NCI-H2107 (cell line): ENCODE measurements at regions not wholly inside any gene's neighbourhood (a gene's known extent, or its start where the extent isn't known, plus 50 kb on each side); places are given as distances from the start of the nearest gene placed in this dataset.

ENCODE experiments used
- DNase-seq: peaks from one replicate; lab custom pipeline; 2025; lab: John Stamatoyannopoulos, UW

DNA sequence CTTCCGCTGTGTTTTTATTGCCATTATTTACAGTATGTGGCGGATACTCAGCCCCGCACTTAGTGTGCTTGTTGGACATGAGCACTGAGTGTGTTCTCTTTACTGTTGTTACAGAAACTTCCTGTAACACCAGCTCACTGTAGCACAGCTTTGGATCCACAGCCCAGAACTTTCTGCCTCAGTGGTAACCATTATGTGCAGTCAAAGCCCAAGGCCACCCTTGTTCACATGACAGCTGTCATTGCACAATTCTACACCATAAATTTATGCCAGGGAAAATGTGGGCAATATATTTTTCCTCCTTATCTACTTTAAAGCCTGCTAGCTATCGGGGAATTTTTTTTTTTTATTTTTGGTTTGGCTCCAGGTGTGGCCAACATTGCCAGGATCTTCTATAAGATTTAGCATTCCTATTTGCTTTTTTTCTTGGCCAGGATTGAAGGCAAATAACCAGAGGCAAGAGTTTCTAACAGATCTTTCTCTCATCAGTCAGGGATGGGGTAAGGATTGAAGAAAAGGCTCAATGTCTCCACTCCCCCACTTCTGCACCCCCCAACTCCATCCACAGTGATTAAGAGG, 176.0 kb upstream of the PELI2 start:
- no peak for DNase-seq

DNA sequence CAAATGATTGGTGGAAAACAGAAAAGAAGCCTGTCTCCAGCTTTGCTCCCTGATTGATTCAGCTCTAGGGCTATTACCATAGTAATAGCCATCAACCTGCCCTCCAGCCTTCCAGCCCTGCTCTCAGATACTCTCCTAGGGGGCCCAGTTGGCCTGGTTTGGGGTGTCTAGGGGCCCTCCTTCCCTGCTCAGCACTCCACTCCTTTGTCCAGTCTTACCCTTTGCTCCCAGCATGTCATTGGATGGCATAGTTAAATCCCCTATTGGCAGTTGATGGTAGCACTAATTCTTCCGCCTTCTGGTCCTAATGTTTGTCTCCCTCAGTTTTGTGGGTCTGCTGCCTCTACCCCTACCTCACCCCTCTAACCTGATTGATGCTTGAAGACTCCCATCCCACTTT, 175.4 kb upstream of the PELI2 start:
- no peak for DNase-seq

DNA sequence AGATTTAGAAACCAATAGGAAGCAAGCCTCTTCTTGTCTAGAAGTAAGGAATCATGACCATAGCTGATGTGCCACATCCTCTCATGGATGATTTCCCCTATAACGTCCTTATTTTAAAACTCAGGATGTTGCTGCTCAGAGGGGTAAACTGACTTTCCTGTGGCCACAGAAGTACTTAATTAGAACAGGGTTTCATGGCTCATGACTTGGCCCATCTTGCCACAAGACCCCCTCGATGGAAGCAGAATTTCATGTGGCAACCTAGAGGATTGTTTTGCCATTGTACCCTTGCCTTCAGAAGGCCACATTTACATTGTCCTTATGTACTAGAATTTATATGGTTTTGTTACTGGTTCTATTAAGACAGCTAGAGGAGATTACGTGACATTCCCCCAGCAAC, 173.5 kb upstream of the PELI2 start:
- no peak for DNase-seq

DNA sequence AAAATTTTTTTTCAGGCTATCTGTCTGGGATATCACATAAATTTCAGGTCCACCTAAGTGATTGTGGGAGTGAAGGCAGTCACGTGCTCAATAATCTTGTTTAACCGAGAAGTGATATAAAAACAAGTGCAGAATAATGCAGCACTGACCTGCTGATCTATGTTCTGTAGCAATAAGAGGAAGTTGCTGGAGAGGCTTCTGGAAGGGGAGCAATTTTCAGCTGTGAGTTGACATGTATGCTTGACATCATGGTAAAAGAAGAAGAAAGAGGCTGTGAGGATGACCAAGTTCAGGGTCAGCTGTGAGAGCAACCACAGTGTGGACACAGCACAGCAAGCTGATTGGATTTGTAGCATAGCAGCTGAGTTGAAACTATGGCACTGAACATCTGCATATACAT, 172.0 kb upstream of the PELI2 start:
- no peak for DNase-seq

DNA sequence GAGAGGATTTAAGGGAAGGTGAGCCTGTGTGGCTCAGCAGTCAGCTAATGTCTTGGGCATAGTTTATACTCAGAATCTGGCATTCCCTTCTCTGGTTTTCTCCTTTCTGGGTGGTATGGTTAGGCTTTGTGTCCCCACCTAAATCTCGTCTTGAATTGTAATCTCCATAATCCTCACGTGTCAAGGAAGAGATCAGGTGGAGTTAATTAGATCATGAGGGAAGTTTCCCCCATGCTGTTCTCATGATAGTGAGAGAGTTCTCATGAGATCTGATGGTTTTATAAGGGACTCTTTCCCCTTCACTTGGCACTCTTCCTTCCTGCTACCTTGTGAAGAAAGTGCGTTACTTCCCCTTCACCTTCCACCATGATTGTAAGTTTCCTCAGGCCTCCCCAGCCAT, 169.8 kb upstream of the PELI2 start:
- DNase-seq = no peak

DNA sequence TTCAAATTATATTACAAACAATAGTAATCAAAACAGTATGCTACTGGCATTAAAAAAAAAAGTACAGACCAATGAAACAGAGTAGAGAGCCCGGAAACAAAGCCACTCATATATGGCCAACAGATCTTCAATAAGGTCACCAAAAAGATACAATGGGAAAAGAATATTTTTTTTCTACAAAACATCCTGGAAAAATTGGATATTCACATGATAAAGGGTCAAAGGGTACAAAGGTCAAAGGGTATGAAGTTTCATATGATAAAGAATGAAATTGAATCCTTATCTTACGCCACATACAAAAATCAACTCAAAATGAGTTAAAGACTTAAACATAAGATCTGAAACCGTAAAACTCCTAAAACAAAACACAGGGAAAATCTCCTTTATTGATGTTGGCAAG, 168.5 kb upstream of the PELI2 start:
- no peak for DNase-seq

DNA sequence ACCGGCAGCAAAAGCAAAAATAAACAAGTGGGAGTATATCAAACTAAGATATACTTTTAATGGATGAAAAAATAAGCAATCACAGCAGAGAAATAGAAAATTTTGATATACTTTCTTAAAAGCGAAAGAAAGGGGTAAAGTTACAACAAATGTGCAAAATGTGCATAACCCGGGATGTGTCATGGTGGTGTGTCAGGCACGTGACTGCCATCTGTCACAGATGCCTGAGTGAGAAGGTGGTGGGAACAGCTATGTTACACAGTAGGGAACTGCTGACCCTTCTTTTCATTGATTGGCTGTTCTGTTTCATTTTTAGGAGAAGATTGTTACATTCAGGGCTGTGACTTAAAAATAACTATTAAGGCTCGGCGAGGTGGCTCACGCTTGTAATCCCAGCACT, 168.1 kb upstream of the PELI2 start:
- DNase-seq = no peak

DNA sequence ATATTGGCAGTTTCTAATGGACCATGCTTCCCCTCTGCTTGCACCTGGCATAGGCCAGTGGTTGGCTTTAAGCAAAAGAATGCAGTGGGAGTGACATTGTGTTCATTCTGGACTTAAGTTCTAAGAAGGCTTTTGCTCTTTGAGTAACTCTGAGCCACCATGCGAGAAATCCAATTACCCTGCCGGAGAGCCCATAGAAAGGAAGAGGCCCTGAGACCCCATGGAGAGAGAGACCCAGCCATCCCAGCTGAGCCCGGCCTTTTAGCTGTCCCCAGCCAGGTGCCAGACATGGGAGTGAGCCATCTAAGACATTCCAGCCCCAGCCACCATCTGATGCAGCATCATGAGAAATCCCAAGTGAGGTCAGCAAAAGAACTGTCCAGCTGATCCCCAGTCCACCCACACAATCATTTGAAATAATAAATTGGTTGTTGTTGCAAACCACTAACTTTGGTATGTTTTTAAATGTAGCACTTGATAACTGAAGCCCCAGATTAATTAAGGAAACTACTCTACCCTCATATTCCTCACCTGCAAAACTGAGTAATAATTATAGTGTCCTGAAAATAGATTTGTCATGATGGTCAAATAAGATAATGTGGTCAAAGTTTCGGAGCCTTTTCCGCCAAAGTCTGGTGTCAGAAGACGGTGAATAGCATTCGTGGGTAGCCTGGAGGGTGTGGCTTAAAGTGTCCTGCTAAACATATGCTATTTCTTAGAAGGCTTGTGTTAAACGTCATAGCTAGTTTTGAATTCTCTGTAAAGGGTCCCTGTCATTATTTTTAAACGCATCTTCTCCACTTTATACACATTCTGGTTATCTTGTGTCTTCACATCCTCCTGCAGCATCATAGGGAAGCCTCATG, 166.6 kb upstream of the PELI2 start:
- no peak for DNase-seq

DNA sequence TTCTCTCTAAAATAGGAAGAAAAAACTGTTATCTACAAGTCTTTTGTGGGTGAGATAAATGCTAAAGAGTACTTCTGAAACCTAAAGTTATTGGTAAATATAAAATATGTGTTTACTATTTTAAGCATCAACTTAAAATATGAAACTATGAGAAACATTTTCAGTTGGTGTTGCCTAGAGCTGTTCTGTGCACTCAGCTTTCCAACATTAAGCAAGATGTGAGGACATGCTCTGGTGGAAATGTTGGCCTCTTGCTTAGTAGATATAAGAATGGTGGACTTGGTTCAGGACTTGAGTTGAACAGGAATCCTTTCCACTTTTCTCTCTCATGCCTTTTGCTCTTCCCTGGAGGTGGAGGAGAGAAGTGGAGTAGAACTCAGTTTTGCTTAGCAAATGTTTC, 164.1 kb upstream of the PELI2 start:
- no peak for DNase-seq

DNA sequence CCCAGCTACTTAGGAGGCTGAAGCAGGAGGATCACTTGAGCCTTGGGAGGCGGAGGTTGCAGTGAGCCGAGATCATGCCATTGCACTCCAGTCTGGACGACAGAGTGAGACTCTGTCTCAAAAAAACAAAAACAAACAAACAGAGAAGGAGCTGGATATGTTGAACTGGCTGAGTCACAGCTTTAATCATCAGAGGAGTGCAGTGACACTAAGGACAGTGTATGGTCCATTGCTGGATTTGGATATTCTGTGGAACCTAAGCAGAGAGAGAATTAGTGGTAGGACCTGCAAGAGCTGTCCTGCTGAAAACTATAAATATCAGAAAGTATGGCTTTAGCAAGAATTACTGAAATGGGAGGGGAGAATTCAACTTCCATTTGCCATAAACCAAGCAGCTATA, 163.0 kb upstream of the PELI2 start:
- no peak for DNase-seq

DNA sequence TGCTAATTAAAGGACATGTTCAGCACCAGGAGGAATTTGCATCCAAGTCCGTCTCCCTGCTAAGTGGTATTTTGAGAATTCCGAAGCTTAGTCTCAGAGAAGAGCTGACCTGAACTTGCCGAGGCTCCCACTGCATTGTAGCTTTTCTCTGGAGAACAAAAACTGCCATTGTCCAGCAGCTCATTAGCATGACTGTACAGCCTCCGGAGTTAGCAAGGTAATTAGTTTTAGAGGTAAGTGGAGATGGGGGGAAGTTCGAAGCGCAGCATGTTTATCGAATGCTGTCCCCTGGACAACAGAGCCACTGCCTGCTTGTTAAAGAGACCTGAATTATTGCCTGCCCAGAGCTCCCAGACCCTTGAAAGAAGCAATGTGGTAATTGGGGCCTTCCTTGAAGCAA, 160.3 kb upstream of the PELI2 start:
- no peak for DNase-seq

DNA sequence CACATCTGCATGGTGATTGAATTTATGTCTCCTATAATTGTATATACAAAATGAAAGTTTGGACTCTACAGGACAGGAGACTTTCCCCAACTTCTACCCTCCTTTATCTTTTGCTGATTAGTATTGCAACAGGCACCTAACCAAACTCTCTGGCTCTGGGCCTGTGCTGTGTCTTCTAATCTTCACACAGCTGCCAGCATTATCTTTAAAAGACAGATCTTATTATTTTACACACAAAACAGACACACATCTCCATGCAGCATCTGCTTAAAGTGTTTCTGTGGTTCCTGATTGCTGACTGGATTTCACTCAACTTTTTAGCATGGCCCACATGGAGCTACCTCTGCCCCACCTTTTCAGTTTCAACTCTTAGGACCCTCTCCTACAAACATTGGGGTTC, 154.9 kb upstream of the PELI2 start:
- DNase-seq = no peak

DNA sequence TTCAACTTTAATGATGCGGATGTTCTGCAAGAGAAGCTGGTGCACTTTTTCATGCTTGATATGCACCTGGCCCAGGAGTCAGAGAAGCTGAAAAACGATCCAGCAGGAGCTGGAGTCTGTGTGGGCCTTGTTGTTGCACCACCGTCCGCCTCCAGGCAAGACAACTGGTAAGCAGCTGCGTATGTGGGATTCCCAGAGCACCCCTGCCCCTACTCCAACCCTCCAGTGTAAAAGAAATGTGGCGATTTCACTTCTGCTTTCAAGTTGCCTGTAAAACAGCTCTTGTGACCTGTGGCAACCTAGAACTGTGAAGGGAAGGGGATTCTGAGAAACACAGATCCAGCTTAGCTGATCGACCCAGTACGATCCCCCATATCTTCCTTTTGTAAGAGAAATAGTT, 154.1 kb upstream of the PELI2 start:
- DNase-seq = no peak

DNA sequence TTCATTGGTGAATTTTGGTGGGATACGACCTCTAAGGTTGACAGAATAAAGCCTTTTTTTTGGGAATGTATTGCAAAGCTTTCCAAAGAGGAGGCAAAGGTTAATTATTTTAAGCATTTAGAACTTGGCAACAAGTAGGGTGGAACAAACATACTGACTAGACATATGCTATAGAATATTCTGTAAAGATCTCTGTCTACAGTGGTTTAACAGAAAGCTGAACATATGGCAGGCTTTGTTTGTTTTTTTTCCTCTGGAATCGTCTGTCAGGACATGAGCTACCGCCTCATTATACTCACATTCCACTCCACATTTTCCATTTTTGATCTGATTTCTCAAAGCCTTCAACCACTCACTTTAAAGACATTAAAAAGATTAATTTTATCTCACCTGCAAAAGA, 153.4 kb upstream of the PELI2 start:
- DNase-seq = no peak

DNA sequence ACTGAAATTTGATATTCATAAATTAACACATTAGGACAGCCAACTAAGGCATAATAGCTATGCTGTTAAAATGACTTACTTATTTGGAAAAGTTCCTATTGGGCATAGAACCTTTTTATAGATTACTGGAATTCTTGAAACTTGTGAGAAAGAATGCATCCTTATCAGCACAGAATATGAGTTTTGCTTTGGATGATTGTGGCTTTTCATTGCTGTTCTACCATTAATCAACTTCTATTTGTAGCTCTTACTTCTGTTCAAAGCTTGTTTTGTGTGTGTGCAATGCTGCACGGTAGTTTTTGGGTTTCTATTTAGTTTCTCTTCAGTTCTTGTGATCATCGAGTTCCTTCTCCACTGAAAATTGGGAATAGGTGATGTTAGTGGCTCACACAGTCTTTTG, 152.4 kb upstream of the PELI2 start:
- no peak for DNase-seq

DNA sequence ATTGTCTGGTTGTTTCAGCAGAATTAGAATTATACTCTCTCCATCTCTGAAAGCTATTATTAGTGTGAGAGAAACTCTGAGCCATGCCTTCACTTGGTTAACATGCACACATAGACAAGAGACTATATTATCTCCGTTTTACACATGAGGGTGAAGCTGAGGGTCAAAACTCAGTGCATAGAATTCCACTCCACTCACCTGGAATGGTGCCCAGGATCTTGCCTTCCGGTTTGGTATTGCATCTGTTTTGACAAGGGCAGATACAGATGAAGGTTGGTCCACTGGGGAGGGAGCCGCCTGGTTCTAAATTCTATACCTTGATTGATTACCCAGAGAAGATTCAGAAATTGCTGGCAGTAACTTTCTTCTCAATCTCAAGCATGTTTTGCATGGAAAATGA, 149.5 kb upstream of the PELI2 start:
- no peak for DNase-seq

DNA sequence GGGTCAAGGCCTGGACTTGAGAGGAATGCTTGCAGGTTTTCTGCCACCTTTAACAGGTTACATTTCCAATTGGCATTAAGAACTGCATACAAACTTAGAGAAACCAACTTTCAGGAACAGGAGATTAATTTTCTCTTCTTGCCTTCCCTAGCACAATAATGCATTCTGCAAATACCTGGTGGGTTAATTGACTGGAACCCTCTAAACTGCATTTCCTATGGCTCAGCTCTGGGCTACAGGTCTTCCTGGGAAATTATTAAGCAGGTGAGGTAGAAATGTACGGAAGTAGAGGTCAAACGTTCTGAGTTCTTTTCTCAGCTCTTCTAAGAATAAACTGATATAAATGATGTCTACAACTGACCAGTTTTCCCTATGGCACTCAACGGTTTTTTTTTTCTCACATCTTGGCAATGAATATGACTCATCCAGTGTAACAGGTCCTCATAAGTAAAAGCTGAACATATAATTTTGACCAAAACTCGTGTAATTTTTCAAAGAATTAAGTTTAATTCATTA, 144.9 kb upstream of the PELI2 start:
- no peak for DNase-seq

DNA sequence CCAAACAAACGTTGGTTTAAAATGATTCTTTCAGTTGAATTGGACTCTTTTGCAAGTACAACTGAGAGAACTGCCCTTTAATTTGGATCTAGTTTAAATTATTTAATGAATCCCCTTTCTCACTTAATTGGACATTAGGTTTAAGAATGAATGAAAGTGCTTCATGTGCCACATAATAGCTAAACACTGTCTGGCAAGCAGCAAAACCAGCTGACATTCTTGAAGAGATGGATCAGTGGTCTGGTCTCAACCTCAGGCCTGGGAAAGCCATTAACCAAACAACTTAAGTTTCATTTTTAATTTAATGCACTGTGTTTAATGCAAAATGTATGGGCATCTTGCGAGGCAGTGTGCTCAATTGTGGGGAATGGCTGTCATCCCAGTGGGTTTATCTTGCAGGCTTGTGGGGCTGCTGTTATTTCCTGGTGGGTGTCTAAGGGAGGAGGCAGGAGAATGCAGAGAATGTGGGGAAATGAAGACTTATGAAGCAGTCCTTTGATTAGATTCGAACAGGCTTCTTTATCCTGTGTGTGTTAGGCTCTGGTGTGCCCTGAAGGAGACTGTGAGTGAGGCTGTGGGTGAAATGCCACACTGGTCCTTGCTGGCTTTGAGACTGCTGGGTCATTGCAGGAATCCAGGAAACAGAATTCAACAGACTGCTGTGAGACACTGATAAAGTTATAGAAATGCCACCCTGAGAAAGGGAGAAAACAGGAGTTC, 144.1 kb upstream of the PELI2 start:
- no peak for DNase-seq

DNA sequence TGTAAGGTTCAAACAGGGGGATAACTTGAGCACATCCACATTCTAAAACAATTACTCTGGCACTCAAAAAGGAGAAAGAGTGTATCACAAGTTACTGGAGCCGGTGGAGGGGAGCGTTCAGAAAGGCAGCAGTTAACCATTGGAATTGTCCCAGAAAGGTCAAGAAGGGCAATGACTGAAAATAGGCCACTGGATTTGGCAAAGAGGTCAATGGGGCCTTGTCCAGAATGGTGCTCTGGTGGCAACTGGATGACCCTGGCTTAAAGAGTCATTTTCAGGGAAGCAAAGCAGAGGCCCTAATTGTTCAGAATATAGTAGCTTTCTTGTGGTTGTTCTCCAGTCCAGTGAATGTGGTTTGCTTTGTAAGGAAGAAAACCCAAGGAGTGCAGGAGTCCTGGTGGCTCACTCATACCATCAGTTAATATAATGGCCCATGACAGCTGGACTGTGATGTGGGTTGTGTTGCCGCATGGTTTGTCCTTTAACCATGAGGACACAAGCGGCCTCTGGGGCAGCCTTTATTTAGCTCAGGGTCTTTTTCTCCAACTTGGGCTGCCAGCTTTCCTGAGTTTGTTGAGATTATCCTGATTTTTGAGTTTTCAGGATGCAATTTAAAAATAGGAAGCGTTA, 142.8 kb upstream of the PELI2 start:
- no peak for DNase-seq

DNA sequence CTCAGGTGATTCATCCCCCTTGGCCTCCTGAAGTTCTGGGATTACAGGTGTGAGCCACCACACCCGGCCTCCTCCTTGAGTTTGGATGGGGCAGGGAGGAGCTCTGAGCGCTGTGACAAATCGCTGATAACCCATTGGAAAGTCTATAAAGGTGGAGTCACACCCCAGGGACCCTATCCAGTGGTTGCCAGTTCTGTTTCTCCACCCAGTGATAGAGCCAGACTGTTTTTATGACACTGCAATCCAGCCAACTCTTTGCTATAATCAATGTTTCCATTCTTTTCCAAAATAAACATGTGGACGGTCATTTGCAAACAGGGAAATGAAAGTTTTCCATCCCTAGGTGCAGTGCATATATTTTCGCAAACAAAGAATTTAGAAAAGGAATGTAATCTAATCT, 142.0 kb upstream of the PELI2 start:
- no peak for DNase-seq

DNA sequence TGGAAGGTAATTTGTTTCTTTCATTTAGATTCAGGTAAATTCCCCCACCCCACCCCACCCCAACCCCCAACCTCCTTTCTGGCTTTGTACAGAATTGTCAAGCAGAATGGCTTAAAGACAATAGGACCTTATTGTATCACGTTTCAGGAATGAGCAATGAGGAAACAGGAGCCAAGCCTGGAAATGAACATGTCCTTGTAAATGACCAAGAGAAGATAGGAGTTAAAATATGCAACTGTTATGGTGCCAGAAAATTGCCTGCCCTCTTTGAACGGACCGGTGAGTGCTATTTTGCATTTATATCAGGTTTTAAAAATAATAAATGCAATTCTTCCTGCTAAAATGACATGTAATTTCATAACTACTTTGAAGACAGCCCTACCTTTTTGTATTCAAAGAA, 141.6 kb upstream of the PELI2 start:
- DNase-seq = no peak

DNA sequence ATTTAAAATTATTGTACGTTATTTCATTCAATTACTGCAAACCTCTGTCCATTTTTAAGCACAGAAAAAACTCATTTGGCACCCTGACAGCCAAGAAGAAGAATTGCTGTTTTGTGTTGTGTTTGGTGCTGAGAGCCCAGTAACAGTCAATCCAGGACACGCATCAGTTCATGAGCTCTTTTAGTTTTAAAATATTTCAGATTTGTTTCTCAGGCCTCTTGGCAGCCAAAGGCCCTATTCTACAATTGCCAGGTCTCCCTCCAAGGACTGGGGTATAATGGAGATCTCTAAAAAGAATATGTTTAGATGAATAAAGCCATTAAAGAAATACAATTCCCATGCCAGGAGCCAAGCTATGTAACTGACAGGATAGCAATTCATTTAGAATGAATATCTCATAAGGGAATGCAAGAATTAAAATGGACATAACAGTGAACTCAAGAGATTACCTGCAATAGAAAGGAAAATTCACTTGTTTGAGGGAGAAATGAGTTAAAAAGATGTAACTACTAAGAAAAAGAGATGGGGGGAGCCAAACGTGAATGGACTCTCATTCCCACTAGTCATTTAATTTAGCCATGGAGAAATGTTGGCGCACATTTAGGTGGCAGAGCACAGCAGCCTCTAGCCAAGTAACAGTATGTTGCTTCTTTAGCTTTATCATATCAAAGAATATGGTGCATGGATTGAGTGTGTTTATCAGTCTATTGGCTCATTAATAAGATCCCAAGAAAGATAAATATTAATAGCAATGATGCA, 140.6 kb upstream of the PELI2 start:
- no peak for DNase-seq
